ENCODE measurements at regions not wholly inside any gene's neighbourhood (a gene's known extent, or its start where the extent isn't known, plus 50 kb on each side); places are given as distances from the start of the nearest gene placed in this dataset.
"Not testable (repeated sequence)": the region's sequence is repeated elsewhere in the genome, so short reads cannot be mapped to it uniquely, and the experiment has no call there.

DNA sequence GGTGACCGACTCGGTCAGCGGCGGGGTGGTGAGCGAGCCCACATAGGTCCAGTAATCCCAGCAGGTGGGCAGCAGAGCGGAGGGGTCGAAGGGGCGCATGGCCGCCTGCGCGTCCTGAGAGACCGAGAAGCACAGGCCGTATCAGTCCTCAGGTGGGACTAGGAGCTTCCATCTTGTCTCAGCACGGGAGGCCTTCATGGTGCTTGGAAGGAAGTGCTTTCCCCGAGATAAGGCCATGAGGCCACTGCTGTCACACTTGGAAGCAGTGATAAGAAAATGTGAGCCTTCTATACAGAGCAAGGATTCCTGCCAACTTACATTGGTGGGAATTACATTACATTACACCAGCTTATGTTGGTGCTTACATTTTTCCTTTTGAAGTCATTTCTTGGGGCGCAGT lies 62.6 kb upstream of the METTL9 start:
- in situ Hi-C loops (cut with MboI; ENCODE audit: low sequenced_read_pairs, unreplicated experiment); DNase-seq (ENCODE audit: low spot score): not testable (repeated sequence)

DNA sequence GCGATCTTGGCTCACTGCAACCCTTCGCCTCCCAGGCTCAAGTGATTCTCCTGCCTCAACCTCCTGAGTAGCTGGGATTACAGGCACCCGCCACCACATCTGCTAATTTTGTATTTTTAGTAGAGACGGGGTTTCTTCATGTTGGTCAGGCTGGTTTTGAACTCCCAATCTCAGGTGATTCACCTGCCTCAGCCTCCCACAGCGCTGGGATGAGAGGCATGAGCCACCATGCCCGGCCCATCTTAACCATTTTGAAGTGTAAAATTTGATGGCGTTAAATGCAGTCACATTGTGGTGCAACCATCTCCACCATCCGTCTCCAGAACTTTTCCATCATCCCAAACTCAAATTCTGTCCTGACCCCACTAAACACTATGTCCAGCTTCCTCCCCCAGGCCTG lies 61.8 kb upstream of the METTL9 start:
- DNase-seq (ENCODE audit: low spot score); in situ Hi-C loops (cut with MboI; ENCODE audit: low sequenced_read_pairs, unreplicated experiment): not testable (repeated sequence)

DNA sequence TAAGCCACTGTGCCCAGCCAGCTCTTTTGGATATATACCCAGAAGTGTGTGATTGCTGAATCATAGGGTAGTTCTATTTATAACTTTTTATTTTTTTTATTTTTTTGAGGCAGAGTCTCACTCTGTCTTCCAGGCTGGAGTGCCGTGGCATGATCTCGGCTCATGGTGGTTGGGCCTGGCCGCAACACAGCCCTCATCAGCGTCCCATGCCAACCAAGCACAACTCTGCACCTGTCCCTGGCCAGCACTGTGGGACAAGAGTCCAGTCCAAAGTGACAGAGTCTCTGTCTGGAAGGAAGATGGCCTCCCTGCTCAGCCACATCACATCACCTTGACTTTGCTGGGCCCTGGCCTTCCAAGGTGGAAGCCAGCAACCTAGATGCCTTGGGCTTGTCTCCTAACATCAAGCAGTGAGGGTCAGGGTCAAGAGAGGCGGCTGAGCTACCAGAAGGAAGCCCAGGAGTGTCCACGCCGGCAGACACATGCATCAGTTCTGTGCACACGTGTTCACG lies 60.2 kb upstream of the METTL9 start:
- in situ Hi-C loops (cut with MboI; ENCODE audit: low sequenced_read_pairs, unreplicated experiment); DNase-seq (ENCODE audit: low spot score): not testable (repeated sequence)

DNA sequence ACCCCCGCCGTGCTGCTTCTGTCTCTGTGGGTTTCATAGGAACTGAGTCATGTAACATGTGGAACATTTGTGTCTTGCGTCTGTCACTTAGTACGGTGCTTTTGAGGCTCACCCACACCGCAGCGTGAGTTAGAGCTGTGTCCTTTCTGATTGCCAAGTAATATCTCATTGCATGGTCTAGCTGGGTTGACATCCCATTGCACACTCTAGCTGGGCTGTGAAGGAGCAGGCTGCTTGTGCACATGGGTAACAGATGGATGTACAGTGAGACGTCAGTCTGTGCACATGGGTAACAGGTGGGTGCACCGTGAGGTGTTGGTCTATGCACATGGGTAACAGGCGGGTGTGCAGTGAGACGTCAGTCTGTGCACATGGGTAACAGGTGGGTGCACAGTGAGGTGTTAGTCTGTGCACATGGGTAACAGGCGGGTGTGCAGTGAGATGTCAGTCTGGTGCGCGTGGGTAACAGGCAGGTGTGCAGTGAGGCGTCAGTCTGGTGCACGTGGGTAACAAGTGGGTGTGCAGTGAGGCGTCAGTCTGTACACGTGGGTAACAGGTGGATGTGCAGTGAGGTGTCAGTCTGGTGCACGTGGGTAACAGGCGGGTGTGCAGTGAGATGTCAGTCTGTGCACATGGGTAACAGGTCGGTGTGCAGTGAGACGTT lies 58.5 kb upstream of the METTL9 start:
- in situ Hi-C loops (cut with MboI; ENCODE audit: low sequenced_read_pairs, unreplicated experiment), result not testable (repeated sequence)

DNA sequence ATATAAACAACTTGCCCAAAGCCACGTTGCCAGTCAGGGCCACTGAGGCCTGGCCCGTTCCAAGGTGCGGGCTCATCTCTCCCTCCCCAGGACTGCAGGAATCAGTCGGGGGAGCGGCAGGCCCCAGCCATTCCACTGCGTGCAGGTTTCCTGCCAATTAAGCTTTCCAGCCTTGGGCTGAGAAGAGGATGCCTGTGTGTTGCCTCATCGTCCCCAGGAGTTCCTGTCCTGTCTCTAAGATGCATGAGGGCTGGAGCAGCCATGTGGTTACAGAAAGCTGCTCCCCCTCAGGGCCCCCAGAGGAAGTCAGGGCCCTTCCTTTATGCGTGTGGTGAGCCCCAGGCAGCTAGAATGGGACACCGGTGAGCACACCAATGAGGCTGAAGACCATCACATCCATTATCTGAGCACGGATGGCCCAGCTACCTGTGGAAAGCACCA lies 57.7 kb upstream of the METTL9 start:
- DNase-seq (ENCODE audit: low spot score); in situ Hi-C loops (cut with MboI; ENCODE audit: low sequenced_read_pairs, unreplicated experiment): not testable (repeated sequence)

More for the DNA sequence above, 58.5 kb upstream of the METTL9 start:
- not testable (repeated sequence) for DNase-seq (ENCODE audit: low spot score)

DNA sequence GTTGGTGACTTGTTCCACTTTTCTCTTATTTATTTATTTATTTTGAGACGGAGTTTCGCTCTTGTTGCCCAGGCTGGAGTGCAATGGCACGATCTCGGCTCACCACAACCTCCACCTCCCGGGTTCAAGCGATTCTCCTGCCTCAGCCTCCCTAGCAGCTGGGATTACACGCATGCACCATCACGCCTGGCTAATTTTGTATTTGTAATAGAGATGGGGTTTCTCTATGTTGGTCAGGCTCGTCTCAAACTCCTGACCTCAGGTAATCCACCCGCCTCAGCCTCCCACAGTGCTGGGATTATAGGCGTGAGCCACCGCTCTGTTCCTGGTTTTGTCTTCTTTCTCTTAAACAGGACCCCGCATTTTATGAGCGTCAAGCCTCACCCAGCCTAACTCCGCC lies 57.3 kb upstream of the METTL9 start:
- in situ Hi-C loops (cut with MboI; ENCODE audit: low sequenced_read_pairs, unreplicated experiment); DNase-seq (ENCODE audit: low spot score): not testable (repeated sequence)

DNA sequence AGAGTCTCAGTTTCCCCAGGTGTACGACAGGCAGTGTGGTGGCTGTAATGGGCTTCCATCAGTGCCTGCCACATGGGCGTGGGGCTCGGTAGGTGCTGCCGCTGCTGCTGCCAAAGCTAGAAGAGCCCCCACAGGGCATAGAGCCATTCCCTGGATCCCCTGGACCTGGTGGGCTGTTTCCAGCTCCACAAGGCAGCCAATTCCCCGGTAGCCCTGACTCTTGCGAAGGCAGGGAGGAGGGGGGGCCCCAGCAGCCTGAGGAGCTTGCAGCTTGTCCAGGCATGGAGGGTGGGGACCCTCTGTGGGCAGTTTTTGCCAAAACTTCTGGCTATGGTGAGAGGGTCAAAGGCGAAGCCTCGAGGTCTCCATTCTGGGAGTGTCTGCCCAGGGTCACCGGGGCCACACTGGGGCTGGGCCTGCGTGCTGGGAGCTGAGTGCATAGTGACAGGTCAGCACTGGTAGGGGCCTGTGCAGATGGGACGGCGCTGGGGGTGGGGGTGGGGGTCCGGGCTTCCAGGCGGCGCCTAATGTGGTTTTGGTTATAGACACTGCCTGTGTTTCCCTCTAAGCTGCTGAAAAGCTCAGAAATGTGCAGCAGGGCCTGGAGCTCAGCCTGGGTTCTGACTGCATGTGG lies 56.8 kb upstream of the METTL9 start:
- DNase-seq (ENCODE audit: low spot score); in situ Hi-C loops (cut with MboI; ENCODE audit: low sequenced_read_pairs, unreplicated experiment): not testable (repeated sequence)

DNA sequence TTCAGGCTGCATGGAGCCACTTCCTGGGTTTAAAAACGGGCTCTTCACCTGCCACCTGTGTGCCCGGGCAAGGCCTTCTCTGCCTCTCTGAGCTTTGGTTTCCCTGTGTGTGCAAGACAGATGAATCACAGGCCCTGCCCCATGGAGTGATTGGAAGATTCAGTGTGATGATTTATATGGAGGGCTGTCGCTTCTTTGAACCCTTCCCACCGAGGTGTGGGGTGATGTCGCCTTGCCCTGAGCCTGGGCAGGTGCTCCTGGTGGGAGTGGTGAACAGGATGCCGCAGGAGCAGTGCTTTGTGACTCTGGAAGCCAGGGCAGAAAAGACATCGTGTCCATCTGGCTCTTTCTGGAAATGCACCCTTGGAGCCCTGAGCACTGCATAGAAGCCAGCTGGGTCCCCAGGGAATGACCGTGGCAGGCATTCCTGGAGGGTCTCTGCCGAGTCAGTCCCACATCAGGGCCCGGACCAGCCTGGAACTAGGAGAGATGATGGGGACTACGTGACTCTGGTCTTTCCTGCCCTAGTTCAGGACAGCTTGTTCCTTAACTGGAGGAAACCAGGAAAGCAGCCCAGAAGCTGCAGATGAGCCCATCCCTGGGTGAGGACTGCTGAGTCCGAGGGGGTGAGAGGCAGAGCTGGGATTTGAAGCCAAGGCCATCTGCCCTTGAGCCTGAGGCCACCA lies 56.1 kb upstream of the METTL9 start:
- in situ Hi-C loops (cut with MboI; ENCODE audit: low sequenced_read_pairs, unreplicated experiment); DNase-seq (ENCODE audit: low spot score): not testable (repeated sequence)

DNA sequence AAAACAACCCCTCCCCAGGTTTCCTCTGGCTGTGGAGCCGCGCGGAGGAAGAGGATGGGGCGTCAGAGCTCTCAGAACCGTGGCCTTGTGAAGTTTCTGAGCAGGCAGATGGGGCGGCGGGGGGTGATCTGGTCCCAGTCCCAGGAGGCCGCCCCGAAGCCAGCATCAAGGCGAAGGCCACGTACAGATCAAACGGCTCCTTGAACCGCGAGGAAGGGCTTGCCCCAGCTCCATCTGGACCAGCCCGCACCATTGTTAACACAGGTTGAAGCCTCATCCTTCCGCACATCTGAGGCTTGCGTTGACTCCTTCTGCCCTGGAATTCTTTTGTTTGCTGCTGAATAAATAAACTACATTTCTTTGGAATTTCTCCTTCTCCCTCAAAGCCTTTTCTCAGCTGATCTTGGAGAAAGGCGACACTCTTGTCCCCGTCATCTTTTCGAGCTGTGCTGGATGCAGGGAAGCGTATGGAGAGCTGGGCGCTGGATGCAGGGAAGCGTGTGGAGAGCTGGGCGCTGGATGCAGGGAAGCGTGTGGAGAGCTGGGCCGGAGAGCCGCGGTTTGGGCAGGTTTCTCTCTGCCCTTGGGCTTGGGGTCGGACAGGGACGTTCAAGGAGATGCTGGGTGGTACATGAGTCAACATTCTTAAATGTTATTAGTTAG lies 53.6 kb upstream of the METTL9 start:
- in situ Hi-C loops (cut with MboI; ENCODE audit: low sequenced_read_pairs, unreplicated experiment), result not testable (repeated sequence)

DNA sequence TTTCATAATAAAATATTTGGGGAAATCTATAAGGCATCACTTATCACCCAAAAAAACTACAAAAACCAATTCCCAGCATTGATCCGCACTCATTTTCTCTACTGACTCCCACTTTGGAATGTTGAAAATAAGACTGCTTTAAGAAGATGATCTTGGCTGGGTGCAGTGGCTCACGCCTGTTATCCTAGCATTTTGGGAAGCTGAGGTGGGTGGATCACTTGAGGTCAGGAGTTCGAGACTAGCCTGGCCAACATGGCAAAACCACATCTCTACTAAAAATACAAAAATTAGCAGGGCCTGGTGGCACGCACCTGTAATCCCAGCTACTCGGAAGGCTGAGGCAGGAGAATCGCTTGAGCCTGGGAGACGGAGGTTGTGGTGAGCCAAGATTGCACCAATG lies 50.0 kb upstream of the METTL9 start:
- in situ Hi-C loops (cut with MboI; ENCODE audit: low sequenced_read_pairs, unreplicated experiment), result not testable (repeated sequence)

More for the DNA sequence above, 53.6 kb upstream of the METTL9 start:
- not testable (repeated sequence) for DNase-seq (ENCODE audit: low spot score)

More for the DNA sequence above, 50.0 kb upstream of the METTL9 start:
- not testable (repeated sequence) for DNase-seq (ENCODE audit: low spot score)

Measured in GM13976 (cell line).